M059J (cell line): ENCODE measurements at regions not wholly inside any gene's neighbourhood (a gene's known extent, or its start where the extent isn't known, plus 50 kb on each side); places are given as distances from the start of the nearest gene placed in this dataset.
A peak's percentile ranks its signal among the peaks of the same experiment; 100 is the strongest.

Experiments used
- DNase-seq: peaks from one replicate; pipeline ENCODE4 v3.0.0-alpha.2; 2012; ENCODE audit warnings: low read depth

DNA sequence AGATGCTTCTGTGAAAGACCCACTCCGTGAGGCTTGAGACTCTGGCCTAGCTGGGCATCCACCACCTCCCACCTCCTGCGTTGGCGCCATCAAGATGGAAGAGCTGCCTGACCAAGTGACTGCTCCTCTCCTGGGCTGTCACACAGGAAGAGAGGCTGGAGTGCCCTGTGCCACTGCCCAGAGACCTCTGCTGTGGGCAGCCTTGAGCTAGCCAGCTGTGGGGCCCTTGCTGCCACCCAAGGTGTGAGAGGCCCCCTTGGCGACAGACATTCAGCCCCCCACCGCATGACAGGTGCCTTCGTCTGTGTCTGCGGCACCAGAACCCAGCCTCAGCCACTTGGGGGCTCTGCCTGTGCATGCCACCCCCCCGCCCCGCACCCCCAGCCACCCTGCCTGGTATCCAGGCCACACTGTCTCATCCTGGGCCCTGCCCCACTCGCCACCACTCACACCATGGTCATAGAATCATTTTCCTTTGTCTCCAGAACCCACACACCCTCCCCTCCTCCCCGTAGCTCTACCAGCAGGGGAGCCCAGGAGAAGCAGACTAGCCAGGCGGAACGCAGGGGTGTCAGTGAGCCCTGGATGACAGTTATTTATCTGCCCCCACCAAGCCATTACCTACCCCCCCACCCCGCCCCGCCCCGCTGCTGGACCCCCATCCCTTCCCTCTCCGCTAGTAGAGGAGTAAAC lies 120.9 kb upstream of the LHX1 start:
- DNase-seq: no peak

DNA sequence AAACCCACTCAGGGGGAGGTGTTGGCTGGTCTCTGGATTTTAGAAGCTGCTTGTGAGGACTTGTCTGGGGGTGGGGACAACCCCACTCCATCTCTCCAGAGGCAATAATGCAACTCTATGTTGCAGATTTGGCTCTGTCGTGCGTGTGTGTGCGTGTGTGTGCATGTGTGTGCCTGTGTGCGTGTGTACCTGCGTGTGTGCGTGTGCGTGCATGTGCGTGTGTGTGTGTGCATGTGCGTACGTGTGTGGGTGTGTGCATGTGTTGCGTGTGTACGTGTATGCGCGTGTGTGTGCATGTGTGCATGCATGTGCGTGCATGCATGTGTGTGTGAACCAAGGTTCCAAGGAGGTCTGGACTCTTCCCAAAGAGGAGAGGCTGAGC lies 120.4 kb upstream of the LHX1 start:
- no peak for DNase-seq

DNA sequence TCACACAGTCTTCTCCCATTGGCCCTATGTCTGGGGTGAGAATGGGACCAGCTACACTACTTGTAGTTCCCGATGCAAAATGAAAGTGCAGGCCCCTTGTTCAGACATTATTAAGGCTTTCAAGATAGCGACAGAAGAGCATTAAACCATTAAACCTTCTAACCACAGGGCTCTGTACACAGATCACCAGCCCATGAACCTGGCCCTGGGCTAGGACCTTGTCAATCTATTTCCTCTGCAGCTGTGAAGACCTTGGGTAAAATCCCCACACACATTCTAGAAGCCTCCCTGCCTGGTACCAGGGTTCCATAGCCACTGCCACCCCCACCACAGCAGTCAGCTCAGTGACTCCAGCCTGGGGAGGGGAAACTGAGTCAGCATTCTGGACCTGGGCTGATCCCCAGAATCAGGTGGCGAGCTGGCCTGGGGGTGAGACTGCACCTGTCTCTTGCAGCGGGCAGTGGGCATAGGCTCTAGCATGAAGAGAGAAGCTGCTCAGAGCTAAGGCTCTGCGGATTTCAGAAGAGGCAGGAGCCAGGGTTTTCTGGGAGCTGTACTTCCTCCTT lies 119.7 kb upstream of the LHX1 start:
- DNase-seq: no peak

DNA sequence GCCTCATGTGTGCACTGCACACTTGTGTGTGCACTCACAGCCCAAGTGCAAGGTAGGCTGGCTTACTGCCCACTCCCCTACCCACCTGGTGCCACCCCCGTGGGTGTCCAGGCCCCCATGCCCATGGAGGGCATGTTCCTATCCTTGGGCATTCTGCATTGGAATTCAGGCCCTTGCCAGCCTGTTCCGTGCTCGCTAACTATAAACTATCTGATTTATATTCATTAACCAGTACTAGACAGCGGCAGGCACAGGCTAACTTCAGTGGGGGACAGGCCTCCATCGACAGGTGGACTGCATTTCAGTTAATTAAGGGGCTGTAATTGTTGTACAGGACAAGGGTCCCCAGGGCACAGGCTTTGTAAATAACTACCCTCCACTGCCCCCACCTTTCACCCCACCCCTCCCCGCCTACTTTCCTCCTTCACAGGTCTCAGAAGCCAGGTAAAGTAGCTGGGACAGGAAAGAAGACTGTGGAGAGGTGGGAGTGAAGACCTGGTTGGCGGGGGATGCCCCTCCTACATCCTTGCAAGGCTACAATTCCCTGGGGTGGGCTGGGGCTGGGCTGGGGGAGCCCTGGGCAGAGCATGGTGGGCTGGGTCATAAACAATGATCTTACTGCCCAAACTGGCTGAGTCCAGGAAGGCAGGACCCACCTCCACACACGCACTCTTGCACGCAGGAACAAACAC lies 119.0 kb upstream of the LHX1 start:
- no peak for DNase-seq

DNA sequence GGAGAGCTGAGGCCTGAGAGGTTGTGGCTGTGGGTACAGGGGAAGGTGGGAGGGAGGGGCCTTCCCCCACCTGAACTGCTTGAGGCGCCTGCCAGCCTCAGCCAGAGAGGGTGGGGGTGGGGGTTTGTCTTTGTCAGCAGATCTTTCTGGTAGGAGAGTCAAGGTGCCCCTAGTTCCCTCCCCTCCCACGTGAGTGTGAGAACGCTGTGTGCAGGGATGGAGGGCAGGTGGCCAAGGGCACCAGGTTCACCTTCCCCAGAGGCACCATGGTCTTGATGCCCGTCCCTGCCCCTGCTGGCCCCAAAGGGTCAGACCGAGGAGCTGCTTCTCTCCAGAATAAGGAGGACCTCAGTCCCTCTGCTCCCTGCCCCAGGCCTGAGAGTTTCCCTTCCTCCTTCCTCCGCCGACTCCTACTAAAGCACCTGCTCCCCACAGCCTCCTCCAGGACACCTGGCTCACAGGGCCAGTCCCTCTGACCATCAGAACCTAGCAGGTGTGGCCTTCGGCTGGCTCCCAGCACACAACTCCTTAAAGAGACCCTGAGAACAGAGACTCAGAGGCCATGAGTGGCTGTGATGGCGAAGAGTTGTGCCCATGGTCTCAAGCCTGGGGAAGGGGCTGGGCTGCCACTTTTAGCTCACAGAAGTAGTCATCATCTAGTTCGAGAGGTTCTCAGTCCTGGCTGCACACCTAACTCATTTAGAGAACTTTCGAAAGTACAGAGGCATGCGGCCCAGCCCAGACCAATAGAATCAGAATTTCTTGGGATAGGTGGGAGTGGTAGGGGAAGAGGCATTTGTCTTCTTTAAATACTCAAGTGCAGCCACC lies 113.2 kb upstream of the LHX1 start:
- no peak for DNase-seq

DNA sequence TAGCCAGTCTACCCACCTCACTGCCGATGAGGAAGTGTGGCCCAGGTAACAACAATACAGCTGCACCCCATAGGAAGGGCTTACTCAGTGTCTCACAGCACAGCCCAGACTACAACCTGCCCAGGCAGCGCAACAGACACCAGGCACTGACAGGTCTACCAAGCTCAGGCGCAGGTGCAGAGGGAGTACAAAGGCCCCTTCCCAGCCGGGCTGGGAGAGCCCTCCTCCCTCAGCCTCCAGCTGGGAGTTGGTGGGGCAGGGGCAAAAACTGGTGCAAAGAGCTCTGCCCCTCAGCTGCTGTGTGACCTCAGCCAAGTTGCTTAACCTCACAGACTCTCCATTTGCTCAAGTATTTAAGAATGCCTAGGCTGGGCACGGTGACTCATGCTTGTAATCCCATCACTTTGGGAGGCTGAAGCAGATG lies 112.6 kb upstream of the LHX1 start:
- peak; percentile 18 for DNase-seq

DNA sequence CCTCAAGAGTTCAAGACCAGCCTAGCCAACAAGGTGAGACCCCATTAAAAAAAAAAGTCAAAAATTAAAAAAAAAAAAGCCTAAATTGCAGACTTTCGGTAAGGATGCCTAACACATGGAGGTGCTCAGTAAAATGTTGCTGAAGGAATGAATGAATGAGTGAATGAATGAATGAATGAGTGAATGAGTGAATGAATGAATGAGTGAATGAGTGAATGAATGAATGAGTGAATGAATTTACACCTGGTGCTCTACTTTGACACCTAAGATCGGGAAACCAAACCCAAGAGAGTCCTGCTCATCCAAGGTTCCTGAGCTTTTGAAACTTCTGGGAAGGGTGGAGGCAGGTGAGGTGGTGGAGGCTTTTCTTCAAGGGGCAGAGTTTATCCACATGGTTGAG lies 112.2 kb upstream of the LHX1 start:
- no peak for DNase-seq

DNA sequence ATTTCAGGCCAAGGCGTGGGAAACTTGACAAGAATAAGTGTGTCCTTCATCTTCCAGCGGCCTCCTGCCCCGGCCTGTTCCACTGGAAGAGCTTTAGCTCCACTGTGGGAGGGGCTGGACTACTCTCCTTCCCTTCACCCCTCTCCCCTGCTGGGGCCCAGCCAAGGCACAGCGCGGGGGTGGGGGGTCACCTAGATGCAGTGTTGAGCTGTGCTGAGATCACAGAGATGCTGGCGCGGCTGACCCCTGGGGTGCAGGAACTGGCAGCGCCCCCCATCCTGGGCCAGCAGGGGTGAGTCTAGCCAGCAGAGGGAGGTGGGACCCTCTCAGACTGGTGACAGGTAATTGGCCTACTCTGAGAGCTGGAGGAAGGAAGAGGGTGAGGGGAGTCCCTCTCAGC lies 111.8 kb upstream of the LHX1 start:
- DNase-seq: no peak

DNA sequence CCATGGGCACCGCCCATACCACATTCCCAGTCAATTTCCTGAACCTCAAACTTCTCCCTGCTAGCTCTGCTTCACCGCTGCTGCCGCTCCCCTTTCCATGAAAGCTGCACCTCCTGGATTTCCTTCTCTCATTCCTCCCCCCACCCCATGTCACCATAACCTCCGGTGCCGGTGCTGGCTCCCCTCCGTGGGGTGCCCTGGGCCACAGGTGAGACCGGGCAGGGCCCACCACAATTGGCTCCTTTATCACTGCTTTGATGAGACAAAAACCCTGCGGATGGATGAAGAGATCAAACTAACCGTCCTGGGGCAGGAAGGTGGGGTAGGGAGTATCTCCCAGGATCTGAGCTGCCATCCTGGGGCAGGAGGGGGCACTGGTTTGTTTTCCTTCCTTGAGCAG lies 111.3 kb upstream of the LHX1 start:
- DNase-seq: no peak

DNA sequence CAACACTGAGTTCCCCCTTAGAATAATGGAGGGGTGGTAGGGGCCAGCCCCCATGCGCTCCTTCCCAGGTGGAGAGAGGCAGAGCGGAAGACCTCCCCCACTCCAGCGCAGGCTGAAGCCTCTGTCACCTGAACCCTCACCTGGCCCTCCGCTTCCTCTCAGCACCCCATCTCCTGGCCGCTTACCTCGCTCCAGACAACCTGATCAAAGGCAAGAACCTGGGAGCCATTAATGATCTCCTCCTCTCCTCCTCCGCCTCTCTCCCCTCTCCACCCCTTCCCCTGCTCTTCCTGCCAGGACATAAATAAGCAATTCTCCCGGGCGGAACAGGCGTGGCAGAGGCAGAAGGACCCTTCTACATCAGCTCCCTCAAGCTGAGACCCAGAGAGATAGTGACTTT lies 110.2 kb upstream of the LHX1 start:
- DNase-seq: no peak

DNA sequence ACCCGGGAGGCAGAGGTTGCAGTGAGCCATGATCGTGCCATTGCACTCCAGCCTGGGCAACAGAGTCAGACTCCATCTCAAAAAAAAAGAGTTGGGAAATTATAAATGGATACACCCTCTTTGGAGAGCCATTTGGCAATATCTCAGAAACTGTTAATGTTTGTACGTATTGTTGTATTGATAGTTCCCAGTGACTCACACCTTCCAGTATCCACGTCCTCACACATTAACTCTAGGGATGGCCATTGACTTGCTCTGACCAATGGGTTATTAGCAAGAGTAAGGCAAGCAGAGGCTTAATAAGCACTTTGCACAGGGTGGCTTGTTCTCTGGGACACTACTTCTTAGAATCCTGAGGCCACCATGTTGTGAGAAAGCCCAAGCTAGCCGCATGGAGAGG lies 107.6 kb upstream of the LHX1 start:
- no peak for DNase-seq

DNA sequence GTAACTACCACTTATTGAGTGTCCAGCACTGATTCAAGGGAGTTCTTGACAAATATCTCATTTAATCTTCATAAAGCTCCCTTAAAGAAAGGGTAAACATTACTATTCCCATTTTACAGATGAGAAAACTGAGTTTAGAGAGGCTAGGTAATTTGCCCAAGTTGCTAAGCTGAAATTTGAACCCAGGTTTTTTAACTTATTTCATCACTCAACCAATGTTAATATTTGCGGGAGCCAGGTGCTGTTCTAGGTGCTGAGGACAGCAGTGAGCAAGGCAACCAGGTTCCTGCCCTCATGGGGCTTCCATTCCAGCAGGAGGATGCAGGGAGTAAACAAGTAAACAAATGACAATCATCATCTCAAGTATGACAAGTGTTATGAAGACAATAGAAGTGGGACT lies 104.0 kb upstream of the LHX1 start:
- no peak for DNase-seq

DNA sequence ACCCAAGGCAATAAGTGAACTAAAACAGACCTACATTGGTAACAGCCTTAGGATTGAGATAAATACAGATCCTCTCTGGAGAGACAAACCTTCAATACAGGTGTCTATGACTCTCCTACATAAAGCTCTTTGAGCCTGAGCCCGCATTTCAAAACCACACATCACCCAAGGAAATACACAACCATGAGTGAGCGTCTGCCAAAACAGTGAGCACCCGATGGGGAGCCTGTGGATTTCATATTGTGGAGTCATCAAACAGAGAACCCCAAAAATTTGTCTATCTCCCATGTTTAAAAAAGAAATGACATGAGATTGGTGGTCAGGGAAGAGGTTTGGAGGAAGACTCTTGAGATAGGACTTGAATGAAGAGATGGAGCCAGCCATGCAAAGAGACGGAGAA lies 102.2 kb upstream of the LHX1 start:
- no peak for DNase-seq

DNA sequence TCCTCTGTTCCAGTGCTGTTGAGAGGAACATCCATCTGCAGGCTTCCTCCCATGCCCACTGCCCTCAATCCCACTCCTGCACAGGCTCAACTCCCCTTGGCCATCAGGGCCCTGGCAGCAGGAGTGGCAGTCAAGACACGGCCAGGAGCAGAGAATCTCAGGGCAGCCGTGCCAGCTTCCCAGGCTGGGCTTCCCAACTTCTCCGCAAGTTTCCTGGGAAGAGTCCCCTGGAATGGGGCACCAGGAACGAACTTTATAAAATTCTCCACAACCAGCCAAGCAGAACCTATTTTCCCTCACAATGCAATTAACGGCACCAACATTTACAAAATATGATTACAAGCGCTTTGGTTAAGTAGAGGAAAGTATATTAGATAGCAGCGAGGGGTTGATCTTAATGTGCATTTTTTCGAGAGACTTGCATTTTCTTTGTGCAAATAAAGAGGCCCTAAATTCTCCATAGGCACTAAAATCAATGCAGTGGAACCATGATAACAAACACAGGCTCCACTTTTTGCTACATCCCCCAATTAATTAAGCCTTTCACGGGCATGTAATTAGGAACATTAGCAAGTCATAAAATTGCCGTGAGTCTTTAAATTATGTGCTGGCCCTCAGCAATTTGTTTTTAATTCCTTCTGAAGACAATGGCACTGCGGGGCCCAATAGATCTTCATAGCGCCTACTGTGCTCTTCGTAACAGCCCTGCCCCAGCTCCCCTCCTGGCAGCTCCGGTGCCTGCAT lies 99.9 kb upstream of the LHX1 start:
- no peak for DNase-seq

DNA sequence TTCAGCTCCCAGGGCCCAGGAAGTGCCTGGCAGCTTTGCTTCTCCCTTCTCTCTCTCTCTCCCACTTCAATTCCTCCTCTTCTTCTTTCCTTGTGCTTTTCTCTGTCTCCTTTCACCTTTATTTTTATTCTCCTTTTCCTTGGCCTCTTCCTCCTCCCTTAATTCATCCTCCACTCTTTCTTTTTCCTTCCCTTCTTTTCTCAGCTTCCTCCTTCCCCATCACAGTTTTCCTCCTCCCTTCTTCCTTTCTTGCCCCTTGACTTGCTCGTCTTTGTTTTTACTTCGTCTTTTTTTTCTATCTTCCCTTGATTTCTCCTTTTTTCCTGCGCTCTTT lies 99.4 kb upstream of the LHX1 start:
- DNase-seq: no peak

DNA sequence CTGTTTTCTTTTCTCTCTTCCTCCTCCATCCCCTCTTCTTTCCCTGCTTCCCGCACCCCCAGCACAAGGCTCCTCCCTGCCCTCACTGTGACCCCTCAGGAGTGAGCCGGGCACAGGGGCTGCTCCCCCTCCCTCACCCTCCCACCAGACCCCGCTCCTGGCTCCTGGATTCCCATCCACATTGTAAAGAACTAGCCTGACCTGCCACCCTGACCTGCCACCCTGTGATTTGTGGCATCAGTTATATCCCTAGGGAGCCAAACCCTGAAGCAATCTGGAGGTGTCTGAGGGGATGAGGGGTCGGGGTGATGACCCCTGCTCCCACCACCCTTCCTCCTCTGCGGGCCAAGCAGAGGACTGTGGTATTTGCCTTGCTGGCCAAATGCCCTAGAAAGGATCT lies 98.0 kb upstream of the LHX1 start:
- DNase-seq: no peak

DNA sequence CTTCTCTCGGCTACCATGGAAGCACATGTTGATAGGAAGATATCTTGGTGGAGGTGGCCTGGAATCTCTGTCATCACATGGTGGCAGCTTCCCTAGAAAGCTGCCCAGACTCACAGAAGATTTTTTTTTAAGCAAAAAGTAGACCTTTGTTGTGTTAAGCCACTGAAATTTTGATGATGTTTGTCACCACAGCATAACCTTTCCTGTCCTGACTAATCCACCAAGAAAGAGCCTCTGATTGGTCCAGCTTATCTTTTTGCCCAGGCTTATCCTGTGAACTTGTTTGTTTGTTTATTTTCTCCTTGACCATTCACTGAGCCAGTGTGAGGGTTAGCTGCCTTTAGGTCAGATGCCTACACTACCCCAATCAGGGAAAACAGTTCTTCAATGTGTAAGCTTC lies 96.5 kb upstream of the LHX1 start:
- DNase-seq: no peak

DNA sequence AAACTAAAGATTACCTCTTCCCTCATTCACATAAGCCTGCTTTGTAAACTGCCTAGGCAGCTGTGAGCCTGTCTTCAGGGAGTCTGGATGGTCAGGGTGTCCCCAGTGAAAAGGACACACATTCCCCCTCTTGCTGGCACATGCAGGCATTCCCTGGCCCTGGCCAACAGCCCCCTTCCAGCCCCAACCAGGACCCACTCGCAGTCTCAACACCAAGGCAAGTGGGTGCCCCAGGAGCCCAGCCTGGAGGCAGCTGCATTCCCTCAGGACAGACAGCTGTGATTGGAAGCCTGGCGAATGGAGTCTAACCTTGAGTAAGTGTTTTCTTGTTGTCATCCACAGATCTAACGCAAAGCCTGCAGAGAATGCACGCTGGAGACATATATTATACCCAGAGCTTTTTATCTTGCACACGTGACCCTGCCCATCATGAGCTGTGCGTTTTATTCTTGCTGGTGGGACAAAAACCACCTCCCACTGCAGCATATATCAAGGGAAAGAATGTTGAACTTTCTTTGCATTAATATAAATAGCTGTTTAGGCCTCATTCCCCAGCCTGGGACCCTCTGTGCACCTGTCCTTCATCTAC lies 95.0 kb upstream of the LHX1 start:
- no peak for DNase-seq

DNA sequence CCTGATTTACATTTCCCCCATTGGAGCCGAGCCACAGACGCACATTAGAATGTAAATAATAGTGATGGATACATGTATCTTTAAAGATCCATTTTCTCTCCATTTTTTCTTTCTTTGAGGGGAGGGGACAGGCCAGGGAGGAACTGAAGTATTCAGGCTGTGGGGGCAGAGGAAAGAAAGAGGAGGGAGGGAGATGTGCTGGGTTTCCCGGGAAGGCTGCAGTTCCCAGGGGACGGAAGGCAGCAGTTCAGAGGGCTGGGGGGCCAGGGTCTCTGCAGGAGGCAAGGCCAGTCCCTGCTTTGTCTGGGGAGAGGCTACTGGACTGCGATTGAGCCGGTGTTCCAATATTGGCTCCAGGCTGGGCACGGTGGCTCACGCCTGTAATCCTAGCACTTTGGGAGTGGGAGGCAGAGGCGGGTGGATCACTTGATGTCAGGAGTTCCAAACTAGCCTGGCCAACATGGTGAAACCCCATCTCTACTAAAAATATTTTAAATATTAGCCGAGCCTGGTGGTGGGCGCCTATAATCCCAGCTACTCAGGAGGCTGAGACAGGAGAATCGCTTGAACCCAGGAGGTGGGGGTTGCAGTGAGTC lies 94.2 kb upstream of the LHX1 start:
- no peak for DNase-seq

DNA sequence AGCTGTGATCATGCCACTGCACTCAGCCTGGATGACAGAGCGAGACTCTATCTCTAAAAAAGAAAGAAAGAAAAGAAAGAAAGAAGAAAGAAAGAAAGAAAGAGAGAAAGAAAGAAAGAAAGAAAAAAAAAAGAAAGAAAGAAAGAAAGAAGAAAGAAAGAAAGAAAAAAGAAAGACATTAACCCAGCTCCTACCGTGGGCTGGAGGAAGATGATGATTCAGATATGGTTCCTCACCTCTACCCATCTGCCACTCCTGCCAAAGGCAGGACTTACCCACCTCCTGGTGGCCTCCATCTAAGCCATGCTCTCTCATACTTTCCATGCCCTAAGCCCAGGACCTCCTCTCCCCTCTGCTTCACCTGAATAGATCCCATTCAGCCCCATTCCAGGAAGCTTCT lies 93.3 kb upstream of the LHX1 start:
- DNase-seq: no peak

DNA sequence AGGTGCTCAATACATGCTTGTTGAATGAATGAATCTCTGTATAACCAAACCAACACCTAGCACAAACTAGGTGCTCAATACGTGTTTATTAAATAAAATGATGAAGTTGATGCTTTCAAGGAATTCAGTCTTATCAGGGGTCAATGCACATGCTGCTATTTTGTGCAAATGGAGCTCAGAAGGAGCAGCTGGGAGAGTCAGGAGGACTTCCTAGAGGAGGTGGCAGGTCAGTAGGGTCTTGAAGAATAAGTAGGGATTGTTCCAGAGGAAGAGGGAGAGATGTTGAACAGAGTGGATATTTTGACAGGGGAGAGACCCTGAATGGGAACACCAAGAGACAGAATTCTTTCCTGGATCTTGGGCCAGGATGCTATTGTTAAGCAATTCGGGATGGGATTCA lies 92.7 kb upstream of the LHX1 start:
- DNase-seq: no peak
